Heart right ventricle (tissue), 16 donors: ENCODE measurements at regions not wholly inside any gene's neighbourhood (a gene's known extent, or its start where the extent isn't known, plus 50 kb on each side); places are given as distances from the start of the nearest gene placed in this dataset.

ENCODE experiments used
- ATAC-seq, 8 donors: fragments of 200-7000 bp; cut with Tn5 transposase; one replicate each; pipeline ENCODE4 v1.9.1; 2020; ENCODE audit warnings: mild to moderate bottlenecking in 8 of 8, moderate library complexity in 8 of 8, moderate number of reproducible peaks in 1 of 8
- DNase-seq, 2 donors: peaks; one replicate each; pipeline ENCODE4 v3.0.0-alpha.2; 2020
- H3K27ac ChIP-seq, 10 donors: fragments of 200-600 bp; sonication (generic) in 2 of 10; one replicate each; pipeline versions ENCODE4 v1.5.0 to v1.8.0; 2020 to 2022; ENCODE audit warnings: mild to moderate bottlenecking in 3 of 10
- H3K27me3 ChIP-seq, 7 donors: fragments of 200-600 bp; one replicate each; pipeline ENCODE4 v1.8.0; 2021 to 2022; ENCODE audit warnings: mild to moderate bottlenecking in 2 of 7
- H3K36me3 ChIP-seq, 9 donors: fragments of 200-600 bp; sonication (generic) in 1 of 9; one replicate each; pipeline versions ENCODE4 v1.5.0 to v1.8.0; 2020 to 2022; ENCODE audit warnings: mild to moderate bottlenecking in 2 of 9
- H3K4me1 ChIP-seq, 9 donors: fragments of 200-600 bp; sonication (generic) in 1 of 9; one replicate each; pipeline versions ENCODE4 v1.5.0 to v1.8.0; 2020 to 2022; ENCODE audit warnings: mild to moderate bottlenecking in 4 of 9
- H3K4me3 ChIP-seq, 10 donors: fragments of 200-600 bp; sonication (generic) in 2 of 10; one replicate each; pipeline versions ENCODE4 v1.5.0 to v1.8.0; 2020 to 2022; ENCODE audit warnings: mild to moderate bottlenecking in 7 of 10, moderate library complexity in 2 of 10
- H3K9me3 ChIP-seq, 11 donors: fragments of 200-600 bp in 10 of 11; sonication (generic) in 2 of 11; one replicate each; pipeline versions ENCODE4 v1.5.0 to v1.8.0; 2013 to 2022; ENCODE audit warnings: mild to moderate bottlenecking in 2 of 11, control low read depth in 1 of 11, moderate library complexity in 1 of 11
- WGBS, 2 donors: extraction: QIAGEN DNeasy Blood & Tissue Kit; methylation state at CpG; one replicate each; pipeline ENCODE4 v1.1.7; 2013; ENCODE audit warnings: inconsistent platforms in 1 of 2; 5-methylcytosine and 5-hydroxymethylcytosine counted together
- intact Hi-C, 10 donors: fragments of 100-400 bp; cut with DNase I; formaldehyde crosslinking; loops; one replicate each; pipeline versions ENCODE4 v1.11.1 to v1.14.2; 2022
- TF ChIP-seq, protein P1 (sequence below), 9 donors: fragments of 200-600 bp; sonication (generic) in 2 of 9; IDR thresholded peaks; one replicate each; pipeline versions ENCODE4 v1.5.0 to v1.8.0; 2021 to 2022; ENCODE audit warnings: antibody characterized with exemption in 9 of 9, mild to moderate bottlenecking in 5 of 9, moderate library complexity in 1 of 9
- donor health status: Arrhythmogenic right ventricular cardiomyopathy.
- donor health status: ischemic (EF 13 %, LVEDD 7.1; RV severe dilation, severe dysfunction).
- donor health status: healthy with polysubstance abuse.
- donor health status: DM: no; HTN: yes; CAD: no.
- donor health status: DM: no; HTN: no; CAD: no.
- donor health status: ischemic (EF 25% LVEDD 6.9; RV normal size, moderate dysfunction).
- donor health status: ischemic (EF 25% LVEDD 5.7; RV mildly dilated, moderate dysfunction).
- donor health status: healthy.
- donor health status: DM: yes; HTN: yes; CAD: no.
- donor health status: Ischemic cardiomyopathy.
- donor health status: ischemic (EF 35%, LVEDD 5.7; RV mildly dilated, moderate dysfunction).
- donor health status: nonischemic (EF 11% LVEDD 7.7; RV severe dilation, severe dysfunction).
- donor health status: DM: yes; HTN: yes; CAD: no.
- donor health status: PGD.
- donor health status: ischemic (EF 29% LVEDD 5.4; RV normal size, mild dysfunction).
- donor health status: nonischemic (EF 23%, LVEDD 6.1; RV moderate dilation, normal function).

DNA sequence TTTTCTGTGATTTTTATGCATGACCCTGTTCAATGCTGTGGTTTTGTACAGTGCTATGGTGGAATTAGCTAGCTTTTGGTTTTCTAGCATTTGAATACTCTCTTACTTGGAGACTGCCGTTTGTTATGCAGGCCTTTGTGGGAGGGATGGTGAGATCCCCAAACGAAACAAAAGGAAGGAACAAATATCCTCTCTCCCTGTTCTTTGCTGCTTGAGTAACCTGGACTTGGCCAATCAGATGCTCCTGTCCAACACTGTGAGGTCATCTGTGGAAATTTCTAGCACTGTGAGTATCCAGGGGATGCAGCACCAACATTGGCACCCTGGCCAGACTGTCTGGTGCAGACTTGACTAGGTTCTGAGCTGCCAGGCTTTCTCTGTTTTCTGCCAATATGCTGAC is 314.4 kb downstream of the ANKRD30A start:
- 39 to 58% methylated on average over 2 of the region's 2 CpGs for WGBS, 2 donors
- Histone ChIP-seq H3K27me3 (no peaks in the 10 kb centered on the region), H3K9me3 (no peaks in the 10 kb centered on the region), H3K4me3 (no peak overlapping the region), H3K36me3 (no peaks in the 10 kb centered on the region), H3K4me1 (no peaks in the 10 kb centered on the region), H3K27ac (no peak overlapping the region)
- ATAC-seq (no peak), DNase-seq (no peak)
- intact Hi-C loops = loop anchor here in 3 of 10 donors (10.0 kb wide), 1 partner anchor 315 kb away; no protein-coding TSS in a partner anchor
- TF ChIP-seq, protein P1, sequence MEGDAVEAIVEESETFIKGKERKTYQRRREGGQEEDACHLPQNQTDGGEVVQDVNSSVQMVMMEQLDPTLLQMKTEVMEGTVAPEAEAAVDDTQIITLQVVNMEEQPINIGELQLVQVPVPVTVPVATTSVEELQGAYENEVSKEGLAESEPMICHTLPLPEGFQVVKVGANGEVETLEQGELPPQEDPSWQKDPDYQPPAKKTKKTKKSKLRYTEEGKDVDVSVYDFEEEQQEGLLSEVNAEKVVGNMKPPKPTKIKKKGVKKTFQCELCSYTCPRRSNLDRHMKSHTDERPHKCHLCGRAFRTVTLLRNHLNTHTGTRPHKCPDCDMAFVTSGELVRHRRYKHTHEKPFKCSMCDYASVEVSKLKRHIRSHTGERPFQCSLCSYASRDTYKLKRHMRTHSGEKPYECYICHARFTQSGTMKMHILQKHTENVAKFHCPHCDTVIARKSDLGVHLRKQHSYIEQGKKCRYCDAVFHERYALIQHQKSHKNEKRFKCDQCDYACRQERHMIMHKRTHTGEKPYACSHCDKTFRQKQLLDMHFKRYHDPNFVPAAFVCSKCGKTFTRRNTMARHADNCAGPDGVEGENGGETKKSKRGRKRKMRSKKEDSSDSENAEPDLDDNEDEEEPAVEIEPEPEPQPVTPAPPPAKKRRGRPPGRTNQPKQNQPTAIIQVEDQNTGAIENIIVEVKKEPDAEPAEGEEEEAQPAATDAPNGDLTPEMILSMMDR (IDR thresholded peaks at IDR 0.05) = no peak

DNA sequence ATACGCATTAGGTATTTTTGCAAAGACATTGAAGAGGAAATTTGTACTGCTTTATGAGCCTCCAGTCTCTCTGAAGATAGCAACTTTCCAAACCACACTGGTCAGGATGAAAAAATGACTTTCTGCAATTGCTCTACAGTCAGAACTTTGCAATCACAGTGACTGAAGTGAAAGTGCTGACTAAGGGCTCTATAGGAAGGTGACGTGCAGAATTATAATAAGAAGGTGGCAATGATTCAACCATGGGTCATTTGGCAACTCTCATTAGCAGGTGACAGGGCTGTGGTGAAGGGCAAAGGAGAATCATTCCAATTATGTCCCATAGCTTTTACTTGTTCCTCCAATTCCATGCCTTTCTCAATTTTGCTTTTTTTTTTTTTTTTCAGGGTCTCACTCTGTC is 311.0 kb downstream of the ANKRD30A start:
- no peaks in the 10 kb centered on the region for H3K9me3 ChIP-seq
- no peak overlapping the region for H3K27ac ChIP-seq
- no peak overlapping the region for H3K4me3 ChIP-seq
- ATAC-seq (peak in 1 of 8 donors; percentile 52), DNase-seq (no peak)
- peaks cover 0 to 7% (median 0%) of the 10 kb centered on the region in 7 donors for H3K27me3 ChIP-seq
- intact Hi-C loops = loop anchor here in 3 of 10 donors (10.0 kb wide), 1 partner anchor 318 kb away; no protein-coding TSS in a partner anchor
- H3K36me3 ChIP-seq = no peaks in the 10 kb centered on the region
- 63 to 66% methylated on average over 2 of the region's 2 CpGs for WGBS, 2 donors
- TF ChIP-seq, protein P1 (IDR thresholded peaks at IDR 0.05) = no peak
- no peaks in the 10 kb centered on the region for H3K4me1 ChIP-seq

DNA sequence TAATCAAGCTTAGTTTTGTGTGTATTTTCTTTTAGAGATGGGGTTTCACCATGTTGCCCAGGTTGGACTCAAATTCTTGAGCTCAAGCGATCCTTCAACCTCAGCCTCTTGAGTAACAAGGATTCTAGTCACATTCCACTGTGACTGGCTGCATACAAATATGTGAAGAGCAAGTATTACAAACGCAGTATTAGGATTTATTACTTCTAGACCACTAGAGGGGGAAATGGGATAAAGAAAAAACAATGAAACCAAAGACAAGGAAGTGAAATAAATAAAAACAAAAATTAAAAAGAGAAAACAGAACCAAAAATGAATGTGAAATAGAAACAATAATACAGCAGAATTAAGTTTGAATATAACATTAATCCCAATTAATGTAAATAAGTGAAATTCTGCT is 308.7 kb downstream of the ANKRD30A start:
- Histone ChIP-seq H3K27me3 (peaks cover 0 to 17% (median 0%) of the 10 kb centered on the region in 7 donors), H3K27ac (no peak overlapping the region), H3K4me3 (no peak overlapping the region), H3K36me3 (no peaks in the 10 kb centered on the region), H3K9me3 (no peaks in the 10 kb centered on the region), H3K4me1 (no peaks in the 10 kb centered on the region)
- intact Hi-C loops = loop anchor here in 5 of 10 donors (5.0 to 10.0 kb wide), 2 partner anchors 321 to 323 kb away; no protein-coding TSS in a partner anchor
- WGBS, 2 donors = 40 to 49% methylated on average over 2 of the region's 2 CpGs
- ATAC-seq = no peak
- DNase-seq = no peak
- TF ChIP-seq, protein P1 (IDR thresholded peaks at IDR 0.05) = peak in 7 of 9 donors; percentile 15 to 53 (median 35)
